COLO668 (cell line): ENCODE measurements at regions not wholly inside any gene's neighbourhood (a gene's known extent, or its start where the extent isn't known, plus 50 kb on each side); places are given as distances from the start of the nearest gene placed in this dataset.
"Not testable (repeated sequence)": the region's sequence is repeated elsewhere in the genome, so short reads cannot be mapped to it uniquely, and the experiment has no call there.

Experiments
- DNase-seq: peaks from one replicate; lab custom pipeline; 2025; ENCODE audit not compliant: unreplicated experiment; lab: John Stamatoyannopoulos, UW

DNA sequence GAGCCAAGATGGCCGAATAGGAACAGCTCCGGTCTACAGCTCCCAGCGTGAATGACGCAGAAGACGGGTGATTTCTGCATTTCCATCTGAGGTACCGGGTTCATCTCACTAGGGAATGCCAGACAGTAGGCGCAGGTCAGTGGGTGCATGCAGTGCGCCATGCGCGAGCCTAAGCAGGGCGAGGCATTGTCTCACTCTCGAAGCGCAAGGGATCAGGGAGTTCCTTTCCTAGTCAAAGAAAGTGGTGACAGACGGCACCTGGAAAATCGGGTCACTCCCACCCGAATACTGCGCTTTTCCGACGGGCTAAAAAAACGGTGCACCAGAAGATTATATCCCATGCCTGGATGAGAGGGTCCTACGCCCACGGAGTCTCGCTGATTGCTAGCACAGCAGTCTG lies 600.1 kb downstream of the PRR16 start:
- not testable (repeated sequence) for DNase-seq

DNA sequence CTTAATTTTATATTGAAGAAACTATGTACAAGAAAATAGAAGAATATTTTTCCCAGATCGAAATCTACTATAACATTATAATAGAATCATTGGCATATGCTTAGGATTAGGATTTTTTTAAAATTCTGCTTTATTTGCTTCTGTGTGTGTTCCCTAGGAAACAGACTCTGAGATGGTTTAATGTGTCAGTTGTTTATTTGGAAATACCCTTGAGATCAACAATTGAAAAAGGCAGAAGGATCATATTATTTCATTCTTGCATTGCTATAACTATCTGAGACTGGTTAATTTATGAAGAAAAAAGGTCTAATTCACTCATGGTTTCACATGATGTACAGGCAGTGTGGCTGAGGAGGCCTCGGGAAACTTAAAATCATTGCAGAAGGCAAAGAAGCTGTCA lies 622.6 kb downstream of the PRR16 start:
- no peak for DNase-seq

DNA sequence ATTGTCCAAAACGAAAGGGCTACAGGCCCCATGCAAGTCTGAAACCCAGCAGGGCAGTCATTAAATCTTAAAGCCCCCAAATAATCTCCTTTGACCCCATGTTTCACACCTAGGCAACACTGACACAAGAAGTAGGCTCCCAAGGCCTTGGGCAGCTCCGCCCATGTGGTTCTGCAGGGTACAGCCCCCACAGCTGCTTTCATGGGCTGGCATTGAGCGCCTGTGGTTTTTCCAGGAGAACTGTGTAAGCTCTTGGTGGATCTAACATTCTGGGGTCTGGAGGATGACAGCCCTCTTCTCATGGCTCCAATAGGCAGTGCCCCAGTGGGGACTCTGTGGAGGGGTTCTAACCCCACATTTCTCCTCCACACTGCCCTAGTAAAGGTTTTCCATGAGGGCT lies 623.5 kb downstream of the PRR16 start:
- DNase-seq, result no peak

DNA sequence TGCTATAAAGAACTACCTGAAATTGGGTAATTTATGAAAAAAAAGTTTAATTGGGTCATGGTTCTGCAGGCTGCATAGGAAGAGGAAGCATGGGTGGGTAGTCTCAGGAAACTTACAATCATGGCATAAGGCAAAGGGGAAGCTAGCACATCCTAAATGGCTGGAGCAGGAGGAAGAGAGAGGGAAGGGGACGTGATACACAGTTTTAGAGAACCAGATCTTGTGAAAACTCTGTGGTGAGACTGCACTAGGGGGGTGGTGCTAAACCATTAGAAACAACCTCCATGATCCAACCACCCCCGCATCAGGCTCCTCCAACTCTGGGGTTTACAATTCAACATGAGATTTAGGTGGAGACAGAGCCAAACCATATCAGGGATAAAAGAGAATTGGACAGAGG lies 624.2 kb downstream of the PRR16 start:
- DNase-seq, result no peak

DNA sequence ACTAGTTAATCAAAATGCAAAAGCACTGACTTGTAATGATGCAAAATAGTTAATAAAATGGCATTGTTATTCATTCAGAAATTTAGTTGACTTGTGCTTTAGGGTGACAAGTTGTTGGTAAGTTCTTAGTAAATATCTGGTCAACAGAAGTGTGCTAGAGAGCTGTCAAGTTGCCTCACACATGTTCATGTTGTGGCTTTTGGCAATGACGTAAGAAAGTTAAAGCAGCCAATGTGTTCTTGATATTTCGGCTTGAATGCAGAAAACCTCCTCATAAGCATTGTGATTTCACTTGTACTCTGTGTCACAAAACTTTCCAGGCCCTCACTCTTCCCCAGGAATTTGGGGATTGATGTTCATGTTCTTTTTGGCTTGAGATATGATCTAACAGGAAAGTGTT lies 626.7 kb downstream of the PRR16 start:
- DNase-seq, result no peak

DNA sequence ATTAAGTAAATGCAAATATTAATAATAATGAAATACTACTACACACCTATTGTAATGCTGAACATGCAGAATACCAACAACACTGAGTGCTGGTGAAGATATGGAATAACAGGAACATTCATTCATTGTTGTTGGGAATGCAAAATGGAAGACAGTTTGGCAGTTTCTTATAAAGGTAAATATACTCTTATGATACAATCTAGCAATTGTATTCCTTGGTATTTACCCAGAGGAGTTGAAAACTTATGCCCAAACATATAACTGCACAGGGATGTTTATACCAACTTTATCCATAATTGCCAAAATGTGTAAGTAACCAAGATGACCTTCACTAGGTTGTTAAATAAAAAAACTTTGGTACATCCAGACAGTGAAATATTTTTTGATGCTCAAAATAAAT lies 636.8 kb downstream of the PRR16 start:
- no peak for DNase-seq

DNA sequence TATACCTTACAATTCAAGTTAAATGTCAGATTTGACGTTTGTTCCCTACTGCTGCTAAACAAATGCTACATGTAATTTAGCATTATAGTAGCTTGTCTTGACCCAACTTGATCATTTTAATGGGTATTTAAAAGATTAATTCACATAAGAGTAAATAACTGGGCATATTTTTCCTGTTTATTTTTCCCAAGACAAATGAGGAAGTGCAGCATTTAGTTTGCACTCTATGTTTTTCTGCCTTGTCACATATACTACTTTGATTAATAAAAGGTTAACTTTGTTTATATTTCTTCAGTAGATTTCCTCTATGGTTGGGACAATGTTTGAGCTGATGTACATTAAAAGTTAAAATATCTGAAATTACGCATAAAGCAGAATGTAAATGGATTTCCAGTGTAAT lies 641.8 kb downstream of the PRR16 start:
- DNase-seq, result no peak

DNA sequence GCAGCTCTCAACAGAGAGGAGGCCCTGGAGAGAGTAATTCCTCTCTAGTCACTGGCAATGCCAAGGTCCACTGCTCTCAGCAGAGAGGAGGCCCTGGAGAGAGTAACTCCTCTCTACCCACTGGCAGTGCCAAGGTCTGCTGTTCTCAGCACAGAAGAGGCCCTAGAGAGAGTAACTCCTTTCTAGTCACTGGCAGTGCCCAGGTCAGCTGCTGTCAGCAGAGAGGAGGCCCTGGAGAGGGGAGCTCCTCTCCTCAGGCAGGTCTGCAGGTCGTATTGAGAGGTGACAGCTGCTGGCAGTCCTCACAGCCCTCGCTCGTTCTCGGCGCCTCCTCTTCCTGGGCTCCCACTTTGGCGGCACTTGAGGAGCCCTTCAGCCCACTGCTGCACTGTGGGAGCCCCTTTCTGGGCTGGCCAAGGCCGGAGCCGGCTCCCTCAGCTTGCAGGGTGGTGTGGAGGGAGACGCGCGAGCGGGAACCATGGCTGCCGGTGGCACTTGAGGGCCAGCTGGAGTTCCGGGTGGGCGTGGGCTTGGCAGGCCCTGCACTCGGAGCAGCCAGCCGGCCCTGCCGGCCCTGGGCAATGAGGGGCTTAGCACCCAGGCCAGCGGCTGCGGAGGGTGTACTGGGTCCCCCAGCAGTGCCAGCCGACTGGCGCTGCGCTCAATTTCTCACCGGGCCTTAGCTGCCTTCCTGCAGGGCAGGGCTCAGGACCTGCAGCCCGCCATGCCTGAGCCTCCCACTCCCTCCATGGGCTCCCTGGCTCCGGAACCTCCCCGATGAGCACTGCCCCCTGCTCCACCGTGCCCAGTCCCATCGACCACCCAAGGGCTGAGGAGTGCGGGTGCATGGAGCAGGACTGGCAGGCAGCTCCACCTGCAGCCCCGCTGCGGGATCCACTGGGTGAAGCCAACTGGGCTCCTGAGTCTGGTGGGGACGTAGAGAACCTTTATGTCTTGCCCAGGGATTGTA lies 642.9 kb downstream of the PRR16 start:
- not testable (repeated sequence) for DNase-seq

DNA sequence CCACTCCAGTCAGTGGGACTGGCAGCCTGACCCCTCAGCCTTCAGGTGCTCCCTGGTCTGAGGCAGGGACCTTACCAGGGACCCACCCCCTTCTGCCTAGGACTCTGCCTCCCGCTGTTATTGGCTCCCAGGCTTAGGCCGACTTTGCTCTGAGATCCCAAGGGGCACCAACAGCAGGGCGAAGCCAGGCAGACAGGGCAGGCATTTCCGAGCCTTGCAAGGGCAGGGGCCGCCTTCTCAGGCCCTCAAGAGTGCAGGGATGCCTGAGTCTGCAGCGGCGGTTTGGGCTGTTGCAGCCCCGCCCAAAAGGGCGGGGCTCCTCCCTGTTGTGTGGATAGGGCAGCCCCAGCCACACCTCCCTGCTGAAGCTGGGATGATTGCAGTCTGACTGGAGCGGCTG lies 644.6 kb downstream of the PRR16 start:
- DNase-seq, result no peak

DNA sequence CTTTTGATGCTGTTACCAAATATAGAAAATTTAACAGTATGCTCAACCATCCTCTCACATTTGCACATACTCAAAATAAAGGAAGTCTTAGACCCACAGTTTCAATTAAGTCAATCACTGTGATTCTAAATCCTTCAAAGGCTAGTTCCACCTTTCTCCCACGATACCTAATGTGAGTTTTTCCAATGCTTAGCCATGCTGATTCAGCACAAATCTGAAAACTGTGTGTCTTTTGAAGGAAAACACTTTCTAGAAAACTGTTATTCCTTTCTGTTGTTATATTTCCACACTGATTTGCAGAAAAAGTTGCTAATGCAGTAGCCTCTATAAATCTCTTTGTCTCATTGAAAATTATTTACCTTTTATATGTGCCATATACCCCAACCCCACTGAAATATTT lies 645.7 kb downstream of the PRR16 start:
- DNase-seq, result no peak

DNA sequence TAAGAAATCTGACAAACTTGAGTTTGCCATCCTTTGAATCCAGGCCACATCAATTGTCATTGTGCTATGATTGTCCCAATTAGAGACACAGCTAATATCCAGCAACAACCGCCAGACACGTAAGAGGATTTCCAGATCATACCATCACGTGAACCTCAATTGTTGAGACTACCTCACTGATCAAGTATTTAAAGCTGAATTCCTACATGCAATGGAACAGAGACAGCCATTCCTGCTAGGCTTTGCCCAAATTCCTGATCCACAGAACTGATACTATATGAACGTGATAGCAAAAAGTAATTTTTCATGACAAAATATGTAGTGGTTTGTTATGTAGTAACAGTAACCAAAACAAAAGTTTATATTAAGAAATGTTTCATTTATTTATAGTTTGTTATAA lies 657.7 kb downstream of the PRR16 start:
- DNase-seq, result no peak

DNA sequence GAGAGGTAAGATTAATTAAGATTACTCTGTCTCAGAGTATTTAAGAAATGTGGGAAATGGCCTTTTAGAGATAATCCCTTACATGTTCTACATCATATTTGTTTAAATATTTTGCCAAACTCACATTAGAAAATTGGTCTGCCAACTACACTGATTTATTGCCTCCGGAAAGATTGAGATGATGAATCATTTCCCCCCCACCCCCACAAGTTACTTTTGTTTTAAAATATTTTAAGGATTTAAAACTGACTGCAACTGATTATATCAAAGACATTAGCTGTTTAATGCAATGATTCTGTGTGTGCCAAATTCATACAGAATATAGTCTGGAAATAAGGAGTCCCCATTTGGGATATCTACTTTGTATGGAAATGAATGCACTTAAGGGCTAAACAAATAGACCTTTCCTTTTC lies 674.4 kb downstream of the PRR16 start:
- no peak for DNase-seq

DNA sequence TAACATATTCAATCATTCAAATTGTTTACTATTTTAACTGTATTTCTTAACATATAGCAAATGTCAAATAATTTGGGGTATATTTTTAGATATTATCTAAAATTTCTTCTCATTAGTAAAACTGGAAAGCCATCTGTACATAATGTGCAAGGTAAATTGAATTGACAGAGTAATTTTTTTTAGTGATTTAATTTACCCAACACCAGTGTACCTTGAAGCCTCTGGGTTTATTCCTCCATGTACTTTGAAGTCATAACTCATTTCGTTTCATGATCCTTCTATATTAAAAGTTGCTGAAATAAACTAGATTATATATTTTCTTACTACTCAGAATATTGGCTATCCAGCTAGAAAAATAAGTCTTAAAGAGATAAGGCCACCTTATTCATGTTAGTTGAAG lies 674.9 kb downstream of the PRR16 start:
- DNase-seq, result no peak

DNA sequence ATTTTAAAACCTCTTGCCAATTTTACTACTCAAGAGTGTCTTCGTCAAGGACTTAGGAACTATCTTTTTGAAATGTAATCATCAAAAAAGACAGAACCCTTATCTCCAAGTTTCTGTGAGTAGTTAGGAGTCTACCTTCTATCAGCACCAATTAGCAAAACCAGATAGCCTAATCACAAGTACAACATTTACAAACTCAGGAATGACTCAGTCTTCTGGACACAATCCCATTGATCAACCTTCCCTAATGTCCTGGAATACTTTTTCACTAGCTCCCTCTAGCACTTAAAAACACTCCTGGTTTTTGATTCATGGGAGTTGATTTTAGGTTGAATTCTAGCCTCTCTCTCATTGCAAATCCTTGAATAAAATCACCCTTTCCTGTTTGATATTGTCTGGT lies 680.7 kb downstream of the PRR16 start:
- no peak for DNase-seq

DNA sequence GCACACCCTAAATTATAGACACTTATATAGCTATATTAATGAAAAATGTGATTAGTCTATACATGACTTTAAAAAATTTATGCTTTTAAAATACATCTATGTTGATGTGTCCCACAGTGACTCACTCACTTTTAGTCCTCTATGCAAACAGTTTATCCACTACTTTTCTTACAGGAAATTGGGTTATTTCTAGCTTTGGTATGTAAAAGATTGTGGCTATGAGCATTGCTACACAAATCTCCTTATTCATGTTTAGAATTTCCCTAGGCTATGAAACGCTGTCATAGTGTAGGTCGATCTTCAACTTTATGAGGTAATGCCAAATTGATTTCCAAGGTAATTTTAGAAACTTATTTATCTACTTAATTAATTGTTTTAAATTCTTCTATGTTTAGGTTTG lies 687.4 kb downstream of the PRR16 start:
- DNase-seq, result no peak

DNA sequence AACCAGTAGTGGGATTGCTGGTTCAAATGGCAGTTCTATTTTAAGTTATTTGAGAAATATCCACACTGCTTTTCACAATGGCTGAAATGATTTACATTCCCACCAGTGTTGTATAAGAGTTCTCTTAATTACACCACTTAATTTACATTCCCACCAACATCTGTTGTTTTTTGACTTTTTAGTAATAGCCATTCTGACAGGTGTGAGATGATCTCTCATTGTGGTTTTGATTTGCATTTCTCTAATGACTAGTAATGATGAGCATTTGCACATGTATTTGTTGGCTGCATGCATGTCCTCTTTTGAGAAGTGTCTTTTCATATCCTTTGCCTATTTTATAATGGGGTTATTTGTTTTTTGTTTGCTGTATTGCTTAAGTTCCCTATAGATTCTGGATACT lies 688.3 kb downstream of the PRR16 start:
- DNase-seq, result no peak

DNA sequence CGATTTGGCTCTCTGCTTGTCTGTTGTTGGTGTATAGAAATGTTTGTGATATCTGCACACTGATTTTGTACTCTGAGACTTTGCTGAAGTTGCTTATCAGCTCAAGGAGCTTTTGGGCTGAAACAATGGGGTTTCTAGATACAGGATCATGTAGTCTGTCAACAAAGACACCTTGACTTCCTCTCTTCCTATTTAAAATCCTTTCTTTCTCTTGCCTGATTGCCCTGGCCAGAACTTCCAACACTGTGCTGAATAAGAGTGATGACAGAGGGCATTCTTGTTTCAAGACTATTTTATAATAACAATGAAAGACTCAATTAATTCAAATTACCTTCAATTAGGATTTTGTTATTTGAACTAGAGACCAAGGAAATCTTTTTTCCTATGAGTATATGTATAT lies 692.5 kb downstream of the PRR16 start:
- no peak for DNase-seq

DNA sequence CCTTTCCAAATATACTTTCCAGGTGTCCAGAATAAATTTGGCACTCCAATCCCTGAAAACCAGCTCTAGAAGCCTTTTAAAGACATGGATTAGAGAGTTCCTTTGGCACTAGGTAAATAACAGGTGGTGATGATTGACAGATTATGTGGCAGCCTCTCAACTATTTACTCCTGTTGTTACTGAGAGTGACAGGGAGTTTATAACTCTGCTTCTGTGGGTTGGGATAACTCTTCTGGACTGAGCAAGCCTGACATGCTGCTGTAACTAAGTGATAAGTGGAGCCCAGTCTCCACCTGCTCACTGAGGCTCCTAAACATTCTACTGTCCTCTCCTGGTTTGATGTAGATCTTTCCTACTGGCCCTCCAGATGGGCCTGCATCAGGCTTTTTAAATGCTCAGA lies 693.2 kb upstream of the FTMT start:
- DNase-seq, result no peak

DNA sequence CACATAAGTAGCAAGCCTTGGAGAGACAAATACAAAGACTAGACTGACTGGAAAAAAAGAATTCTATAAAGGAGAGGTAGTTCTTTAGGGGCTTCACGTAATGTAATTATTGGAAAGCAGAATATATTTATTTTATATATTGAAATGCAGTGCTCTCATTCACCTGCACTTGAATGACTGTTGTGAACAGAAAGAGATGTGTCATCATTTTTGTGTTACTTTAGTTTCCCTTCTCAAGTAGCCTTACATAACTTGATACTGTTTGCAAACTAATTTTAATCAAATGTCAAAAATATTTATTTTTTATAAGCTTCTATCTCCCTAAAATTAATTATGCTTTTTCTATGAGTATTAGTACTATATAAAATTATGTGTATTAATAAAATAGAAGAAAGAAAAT lies 691.1 kb upstream of the FTMT start:
- DNase-seq, result no peak

DNA sequence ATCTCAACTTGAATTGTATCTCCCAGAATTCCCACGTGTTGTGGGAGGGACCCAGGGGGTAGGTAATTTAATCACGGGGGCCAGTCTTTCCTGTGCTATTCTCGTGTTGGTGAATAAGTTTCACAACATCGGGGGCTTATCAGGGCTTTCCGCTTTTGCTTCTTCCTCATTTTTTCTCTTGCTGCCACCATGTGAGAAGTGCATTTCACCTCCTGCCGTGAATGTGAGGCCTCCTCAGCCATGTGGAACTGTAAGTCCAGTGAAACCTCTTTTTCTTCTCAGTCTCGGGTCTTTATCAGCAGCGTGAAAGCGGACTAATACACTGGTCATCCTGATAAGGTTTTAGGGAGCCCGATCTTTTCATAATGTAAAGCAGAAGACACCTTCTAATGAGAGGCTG lies 687.0 kb upstream of the FTMT start:
- DNase-seq, result no peak

DNA sequence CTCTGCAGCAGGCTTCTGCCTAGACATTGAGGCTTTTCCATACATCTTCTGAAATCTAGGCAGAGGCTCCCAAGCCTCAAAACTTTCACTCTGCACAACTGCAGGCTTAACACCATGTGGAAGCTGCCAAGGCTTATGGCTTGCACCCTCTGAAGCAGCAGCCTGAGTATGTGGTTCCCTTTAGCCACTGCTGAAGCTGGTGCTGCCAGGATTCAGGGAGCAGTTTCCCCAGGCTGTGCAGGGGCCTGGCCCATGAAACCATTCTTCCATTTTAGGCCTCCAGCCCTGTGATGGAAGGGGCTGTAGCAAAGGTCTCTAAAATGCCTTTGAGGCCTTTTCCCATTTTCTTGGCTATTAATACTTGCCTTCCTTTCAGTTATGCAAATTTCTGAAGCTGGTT lies 680.3 kb upstream of the FTMT start:
- DNase-seq, result no peak

DNA sequence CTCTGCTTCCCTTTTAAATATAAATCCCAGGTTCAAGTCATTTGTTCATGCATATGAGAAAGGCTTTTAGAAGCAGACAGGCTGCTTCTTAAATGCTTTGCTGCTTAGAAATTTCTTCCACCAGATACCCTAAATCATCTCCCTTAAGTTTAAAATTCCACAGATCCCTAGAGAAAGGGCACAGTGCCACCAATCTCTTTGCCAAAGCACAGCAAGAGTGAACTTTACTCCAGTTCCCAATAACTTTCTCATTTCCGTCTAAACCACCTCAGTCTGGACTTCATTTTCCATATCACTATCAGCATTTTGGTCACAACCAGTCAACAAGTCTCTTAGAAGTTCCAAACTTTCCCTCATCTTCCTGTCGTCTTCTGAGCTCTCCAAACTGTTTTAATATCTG lies 679.8 kb upstream of the FTMT start:
- DNase-seq, result no peak

DNA sequence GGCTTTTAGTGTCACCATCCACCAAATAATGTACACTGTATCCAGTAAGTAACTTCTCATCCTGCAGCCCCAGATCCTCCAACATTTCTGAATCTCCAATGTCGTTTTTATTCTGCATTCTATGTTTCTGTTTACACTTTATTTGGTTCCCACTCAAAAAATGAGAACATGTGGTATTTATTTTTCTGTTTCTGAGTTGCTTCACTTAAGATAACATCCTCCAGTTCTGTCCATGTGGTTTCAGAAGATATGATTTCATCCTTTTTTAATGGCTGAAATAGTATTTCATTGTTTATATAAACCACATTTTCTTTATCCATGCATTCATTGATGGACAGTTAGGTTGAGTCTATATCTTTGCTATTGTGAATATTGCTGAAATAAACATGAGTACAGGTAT lies 677.3 kb upstream of the FTMT start:
- DNase-seq, result no peak
